ENCODE measurements at regions not wholly inside any gene's neighbourhood (a gene's known extent, or its start where the extent isn't known, plus 50 kb on each side); places are given as distances from the start of the nearest gene placed in this dataset.

DNA sequence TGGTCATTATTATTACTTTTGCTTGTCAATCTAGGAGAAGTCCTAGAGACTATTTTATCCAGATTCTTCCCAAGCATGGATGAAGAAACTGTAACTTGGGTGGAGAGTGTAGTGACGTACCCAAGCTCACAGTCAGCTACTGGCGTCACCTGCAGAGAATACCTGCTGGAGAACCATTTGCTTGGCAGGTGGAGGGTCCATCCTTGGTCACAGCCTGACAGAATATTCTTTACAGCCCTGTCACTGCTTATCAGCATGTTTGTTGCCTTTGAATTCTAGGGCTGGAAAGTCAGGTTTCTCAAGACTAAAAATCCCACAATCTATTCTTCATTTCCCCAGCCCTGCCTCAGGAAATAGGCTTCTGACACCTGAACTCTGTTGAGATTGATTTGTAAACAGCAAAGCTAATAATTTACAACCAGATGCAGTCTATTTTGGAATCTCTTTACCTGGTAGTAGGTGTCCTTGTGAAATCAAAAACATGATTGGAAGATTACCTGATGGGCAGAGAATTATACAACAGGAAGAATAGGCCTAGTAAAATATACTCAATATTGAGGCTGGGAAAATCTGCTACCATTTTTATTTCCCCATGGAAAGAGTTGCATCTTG is 100.4 kb upstream of the ZNF644 start:
- Mint-ChIP-seq H3K36me3 (ENCODE audit: unreplicated experiment) (no peaks in the 10 kb centered on the region), H3K4me1 (ENCODE audit: unreplicated experiment) (no peaks in the 10 kb centered on the region), H3K4me3 (ENCODE audit: unreplicated experiment) (no peak overlapping the region), H3K9me3 (ENCODE audit: unreplicated experiment) (no peaks in the 10 kb centered on the region), H3K27ac (ENCODE audit: unreplicated experiment) (no peak overlapping the region), H3K27me3 (ENCODE audit: unreplicated experiment) (no peaks in the 10 kb centered on the region)
- TF ChIP-seq, protein P1, sequence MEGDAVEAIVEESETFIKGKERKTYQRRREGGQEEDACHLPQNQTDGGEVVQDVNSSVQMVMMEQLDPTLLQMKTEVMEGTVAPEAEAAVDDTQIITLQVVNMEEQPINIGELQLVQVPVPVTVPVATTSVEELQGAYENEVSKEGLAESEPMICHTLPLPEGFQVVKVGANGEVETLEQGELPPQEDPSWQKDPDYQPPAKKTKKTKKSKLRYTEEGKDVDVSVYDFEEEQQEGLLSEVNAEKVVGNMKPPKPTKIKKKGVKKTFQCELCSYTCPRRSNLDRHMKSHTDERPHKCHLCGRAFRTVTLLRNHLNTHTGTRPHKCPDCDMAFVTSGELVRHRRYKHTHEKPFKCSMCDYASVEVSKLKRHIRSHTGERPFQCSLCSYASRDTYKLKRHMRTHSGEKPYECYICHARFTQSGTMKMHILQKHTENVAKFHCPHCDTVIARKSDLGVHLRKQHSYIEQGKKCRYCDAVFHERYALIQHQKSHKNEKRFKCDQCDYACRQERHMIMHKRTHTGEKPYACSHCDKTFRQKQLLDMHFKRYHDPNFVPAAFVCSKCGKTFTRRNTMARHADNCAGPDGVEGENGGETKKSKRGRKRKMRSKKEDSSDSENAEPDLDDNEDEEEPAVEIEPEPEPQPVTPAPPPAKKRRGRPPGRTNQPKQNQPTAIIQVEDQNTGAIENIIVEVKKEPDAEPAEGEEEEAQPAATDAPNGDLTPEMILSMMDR (IDR thresholded peaks at IDR 0.05), result no peak
- no peak for DNase-seq (ENCODE audit: extremely low spot score, unreplicated experiment)

- no peaks in the 10 kb centered on the region for H3K36me3 Mint-ChIP-seq (ENCODE audit: unreplicated experiment)
- H3K9me3 Mint-ChIP-seq (ENCODE audit: unreplicated experiment), result peaks cover 5% of the 10 kb centered on the region
- H3K27me3 Mint-ChIP-seq (ENCODE audit: unreplicated experiment), result no peaks in the 10 kb centered on the region
- no peak overlapping the region for H3K4me3 Mint-ChIP-seq (ENCODE audit: unreplicated experiment)
- TF ChIP-seq, protein P1 (IDR thresholded peaks at IDR 0.05), result no peak
- DNase-seq (ENCODE audit: extremely low spot score, unreplicated experiment), result no peak
- no peaks in the 10 kb centered on the region for H3K4me1 Mint-ChIP-seq (ENCODE audit: unreplicated experiment)
- H3K27ac Mint-ChIP-seq (ENCODE audit: unreplicated experiment), result no peak overlapping the region
Measured at GRCh38 chr1:91121366-91121765, 99.5 kb upstream of the ZNF644 start.

DNA sequence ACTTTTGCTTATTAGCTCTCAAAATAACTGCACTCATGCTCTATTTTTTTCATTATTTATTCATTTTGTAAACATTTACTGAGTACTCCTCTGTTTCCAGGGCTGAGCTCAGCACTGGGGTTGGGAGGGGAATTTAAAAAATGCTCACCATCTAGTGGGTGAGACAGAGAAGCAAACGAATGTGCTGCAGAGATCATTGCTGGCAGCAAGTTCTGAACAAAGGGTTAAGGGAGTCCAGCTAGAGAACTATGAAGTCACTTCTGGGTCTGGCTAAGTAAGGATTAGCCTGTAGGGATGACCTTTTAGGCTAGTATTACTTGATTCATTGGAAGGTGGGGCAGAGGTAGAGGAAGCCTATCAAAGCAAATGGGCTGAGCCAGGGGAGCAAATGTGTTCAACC is 99.1 kb upstream of the ZNF644 start:
- Mint-ChIP-seq H3K36me3 (ENCODE audit: unreplicated experiment) (no peaks in the 10 kb centered on the region), H3K27ac (ENCODE audit: unreplicated experiment) (no peak overlapping the region), H3K9me3 (ENCODE audit: unreplicated experiment) (peaks cover 5% of the 10 kb centered on the region), H3K27me3 (ENCODE audit: unreplicated experiment) (no peaks in the 10 kb centered on the region), H3K4me3 (ENCODE audit: unreplicated experiment) (no peak overlapping the region), H3K4me1 (ENCODE audit: unreplicated experiment) (no peaks in the 10 kb centered on the region)
- DNase-seq (ENCODE audit: extremely low spot score, unreplicated experiment), result no peak
- TF ChIP-seq, protein P1 (IDR thresholded peaks at IDR 0.05), result no peak

DNA sequence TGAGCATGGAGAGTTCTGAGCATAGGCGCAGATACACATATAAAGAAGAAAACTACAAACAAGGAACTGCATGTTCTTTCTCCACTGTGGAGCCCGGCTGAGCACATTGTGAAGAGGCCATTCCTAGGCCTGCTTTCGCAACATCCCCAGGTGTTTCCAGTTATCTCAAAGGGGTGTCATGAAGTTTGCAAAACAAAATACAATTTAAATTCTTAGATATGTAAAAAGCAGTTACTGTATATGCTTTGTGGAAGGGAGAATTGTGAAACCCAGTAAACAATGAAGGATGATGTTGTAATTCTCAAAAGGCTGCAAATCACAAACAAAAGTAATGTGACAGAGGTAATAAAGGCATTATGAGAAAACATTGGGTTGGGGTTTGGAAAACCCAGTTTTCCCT is 98.6 kb upstream of the ZNF644 start:
- no peak overlapping the region for H3K4me3 Mint-ChIP-seq (ENCODE audit: unreplicated experiment)
- H3K4me1 Mint-ChIP-seq (ENCODE audit: unreplicated experiment), result no peaks in the 10 kb centered on the region

GRCh38 chr1:91104712-91105111 is 82.9 kb upstream of the ZNF644 start:
- Mint-ChIP-seq H3K4me3 (ENCODE audit: unreplicated experiment) (no peak overlapping the region), H3K4me1 (ENCODE audit: unreplicated experiment) (no peaks in the 10 kb centered on the region), H3K27me3 (ENCODE audit: unreplicated experiment) (no peaks in the 10 kb centered on the region), H3K9me3 (ENCODE audit: unreplicated experiment) (peaks cover 5% of the 10 kb centered on the region), H3K36me3 (ENCODE audit: unreplicated experiment) (no peaks in the 10 kb centered on the region), H3K27ac (ENCODE audit: unreplicated experiment) (no peak overlapping the region)
- no peak for DNase-seq (ENCODE audit: extremely low spot score, unreplicated experiment)
- TF ChIP-seq, protein P1 (IDR thresholded peaks at IDR 0.05), result no peak

More for the DNA sequence above, 98.6 kb upstream of the ZNF644 start:
- H3K27ac Mint-ChIP-seq (ENCODE audit: unreplicated experiment), result no peak overlapping the region
- no peaks in the 10 kb centered on the region for H3K36me3 Mint-ChIP-seq (ENCODE audit: unreplicated experiment)
- H3K9me3 Mint-ChIP-seq (ENCODE audit: unreplicated experiment), result peaks cover 5% of the 10 kb centered on the region
- H3K27me3 Mint-ChIP-seq (ENCODE audit: unreplicated experiment), result no peaks in the 10 kb centered on the region
- DNase-seq (ENCODE audit: extremely low spot score, unreplicated experiment), result no peak
- TF ChIP-seq, protein P1 (IDR thresholded peaks at IDR 0.05), result no peak
